GM21737 (cell line): ENCODE measurements at regions not wholly inside any gene's neighbourhood (a gene's known extent, or its start where the extent isn't known, plus 50 kb on each side); places are given as distances from the start of the nearest gene placed in this dataset.

Experiments used
- ATAC-seq: cut with Tn5 transposase; IDR thresholded peaks from one replicate; pipeline ENCODE4 v1.9.1; 2021; ENCODE audit warnings: mild to moderate bottlenecking, moderate library complexity; ENCODE audit not compliant: unreplicated experiment

GRCh38 chrX:20352935-20353336, 86.2 kb upstream of the RPS6KA3 start:
- no peak for ATAC-seq

- ATAC-seq, result no peak
Observed at GRCh38 chrX:20352504-20352903, 85.8 kb upstream of the RPS6KA3 start.

GRCh38 chrX:20350596-20350995, 83.9 kb upstream of the RPS6KA3 start:
- ATAC-seq, result no peak

GRCh38 chrX:20348139-20348538, 81.4 kb upstream of the RPS6KA3 start:
- no peak for ATAC-seq

GRCh38 chrX:20347481-20347880, 80.8 kb upstream of the RPS6KA3 start:
- no peak for ATAC-seq

GRCh38 chrX:20333672-20334071, 67.0 kb upstream of the RPS6KA3 start:
- no peak for ATAC-seq

GRCh38 chrX:20330545-20330944, 63.8 kb upstream of the RPS6KA3 start:
- ATAC-seq, result no peak

GRCh38 chrX:20329435-20329834, 62.7 kb upstream of the RPS6KA3 start:
- ATAC-seq, result no peak

GRCh38 chrX:20325786-20326388, 59.2 kb upstream of the RPS6KA3 start:
- no peak for ATAC-seq

GRCh38 chrX:20322887-20323286, 56.2 kb upstream of the RPS6KA3 start:
- no peak for ATAC-seq

GRCh38 chrX:20320461-20321159, 53.9 kb upstream of the RPS6KA3 start:
- ATAC-seq, result peak; percentile 94

- ATAC-seq, result no peak
Observed at GRCh38 chrX:20319054-20319453, 52.3 kb upstream of the RPS6KA3 start.

GRCh38 chrX:20317873-20318272, 51.2 kb upstream of the RPS6KA3 start:
- no peak for ATAC-seq
